Stimulated activated CD8-positive, alpha-beta memory T cell treated with anti-CD3 and anti-CD28 coated beads, Interleukin-15, amount 100 ng/mL, for 48 hours (primary cell): ENCODE measurements at regions not wholly inside any gene's neighbourhood (a gene's known extent, or its start where the extent isn't known, plus 50 kb on each side); places are given as distances from the start of the nearest gene placed in this dataset.

ENCODE experiments used
- DNase-seq, 2 donors: peaks; one replicate each; pipeline ENCODE4 v3.0.0-alpha.2; 2020; ENCODE audit warnings: low read depth in 2 of 2

DNA sequence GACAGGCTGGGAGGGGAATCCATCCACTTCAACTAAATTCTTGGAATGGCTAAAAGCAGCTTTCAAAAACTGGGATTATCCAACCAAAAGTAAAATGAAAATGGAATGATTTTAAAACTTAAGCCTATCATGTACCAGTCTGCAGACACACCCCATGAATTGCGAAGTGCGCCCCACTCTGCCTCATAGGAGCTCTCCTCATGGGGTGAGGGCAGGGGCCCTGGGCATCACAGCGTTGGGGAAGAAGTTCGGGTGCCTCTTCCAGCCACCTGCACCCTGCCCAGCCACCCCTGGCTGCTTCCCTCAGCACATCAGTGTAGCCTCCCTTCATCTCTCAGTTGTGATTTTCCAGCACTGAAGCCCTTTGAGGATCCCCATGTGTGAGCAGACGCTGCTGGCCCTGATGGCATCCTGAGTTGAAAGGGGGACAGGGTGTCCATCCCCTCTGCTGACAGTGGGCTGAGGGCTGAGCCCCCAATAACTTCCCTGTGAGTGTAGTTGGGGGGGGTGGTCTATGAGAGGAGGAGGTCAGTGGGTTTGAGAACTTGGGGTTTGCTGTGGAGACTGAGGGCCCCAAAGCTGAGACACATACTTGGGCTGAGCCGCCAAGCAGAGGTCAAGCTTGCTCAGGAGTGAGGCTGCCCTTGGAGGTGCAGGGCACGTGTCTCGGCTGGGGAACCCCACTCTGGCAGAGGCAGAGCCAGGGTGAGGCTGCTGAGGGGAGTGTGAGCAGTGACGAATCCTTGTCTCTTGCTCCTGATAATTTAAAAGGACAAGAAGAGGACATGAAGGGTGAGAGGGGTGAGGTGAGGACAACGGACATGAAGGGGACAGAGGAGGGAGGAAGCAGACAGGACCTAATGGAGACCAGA, 542.1 kb downstream of the TCERG1L start:
- no peak for DNase-seq

DNA sequence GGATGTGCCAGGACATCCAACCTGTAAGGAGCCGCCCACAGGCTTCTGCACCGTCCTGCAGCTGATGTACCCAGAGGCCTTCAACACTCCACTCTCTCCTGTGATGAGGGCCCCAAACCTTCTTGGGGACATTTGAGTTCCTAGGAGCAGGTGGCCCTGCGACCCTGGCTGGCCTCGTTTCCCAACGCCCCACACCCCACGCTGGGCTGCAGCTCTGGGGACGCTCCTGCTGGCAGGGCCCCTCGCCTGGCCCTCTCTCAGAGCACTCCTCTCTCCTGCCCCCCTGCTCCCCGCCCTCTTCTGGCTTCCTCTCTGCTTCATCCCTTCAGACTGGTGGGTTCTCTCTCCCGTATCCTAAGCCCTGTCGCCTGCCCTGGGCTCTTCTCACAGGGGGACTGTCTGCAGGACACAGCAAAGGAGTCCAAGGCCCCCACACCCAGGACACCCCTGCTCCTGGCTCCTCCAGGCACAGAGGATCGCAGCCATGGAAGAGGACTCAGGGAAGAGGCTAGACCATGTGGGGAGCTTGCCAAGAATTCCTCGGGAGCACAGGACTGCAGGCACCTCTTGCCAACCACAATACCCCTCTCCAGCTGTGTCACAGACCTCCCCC, 541.4 kb downstream of the TCERG1L start:
- DNase-seq, result no peak

DNA sequence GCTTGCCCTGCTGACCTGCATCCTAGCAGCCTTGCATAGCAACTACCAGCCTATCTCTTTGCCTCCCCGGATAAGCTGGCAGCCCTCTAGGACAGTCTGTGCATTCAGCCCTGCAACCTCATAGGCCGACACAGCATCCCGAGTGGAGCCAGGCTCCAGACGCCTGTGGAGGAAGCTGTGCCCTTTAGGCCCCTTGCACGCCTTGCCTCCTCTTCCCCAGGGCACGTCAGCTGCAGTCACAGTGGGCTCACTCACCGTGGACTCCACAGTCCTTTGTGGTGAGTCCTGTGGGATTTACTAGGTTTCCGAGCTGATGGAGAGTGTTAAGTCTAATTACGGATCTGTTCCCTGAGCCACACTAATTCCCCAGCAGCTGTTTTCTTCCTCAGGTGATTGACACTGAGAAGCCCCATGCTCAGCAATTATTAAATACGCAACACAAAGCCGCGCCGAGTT, 540.0 kb downstream of the TCERG1L start:
- DNase-seq, result no peak

DNA sequence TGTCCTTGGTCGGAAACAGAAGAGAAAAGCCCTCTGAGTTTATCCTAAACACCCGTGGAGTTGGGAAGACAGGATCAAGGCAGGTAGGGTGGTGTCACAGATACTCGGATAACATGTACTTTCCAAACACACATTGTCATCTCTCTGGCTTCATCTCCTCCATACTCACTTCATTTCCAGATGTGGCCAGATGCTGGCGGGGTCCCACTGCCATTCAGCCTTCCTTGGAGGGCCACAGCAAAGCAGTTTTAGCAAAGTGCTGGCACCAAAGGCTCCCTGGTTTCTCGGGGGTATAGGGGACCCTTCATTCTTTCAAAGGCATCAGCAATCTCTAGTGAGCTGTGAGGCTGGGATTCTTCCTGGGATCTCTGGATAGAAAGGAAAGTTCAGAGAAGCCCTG, 539.5 kb downstream of the TCERG1L start:
- no peak for DNase-seq

DNA sequence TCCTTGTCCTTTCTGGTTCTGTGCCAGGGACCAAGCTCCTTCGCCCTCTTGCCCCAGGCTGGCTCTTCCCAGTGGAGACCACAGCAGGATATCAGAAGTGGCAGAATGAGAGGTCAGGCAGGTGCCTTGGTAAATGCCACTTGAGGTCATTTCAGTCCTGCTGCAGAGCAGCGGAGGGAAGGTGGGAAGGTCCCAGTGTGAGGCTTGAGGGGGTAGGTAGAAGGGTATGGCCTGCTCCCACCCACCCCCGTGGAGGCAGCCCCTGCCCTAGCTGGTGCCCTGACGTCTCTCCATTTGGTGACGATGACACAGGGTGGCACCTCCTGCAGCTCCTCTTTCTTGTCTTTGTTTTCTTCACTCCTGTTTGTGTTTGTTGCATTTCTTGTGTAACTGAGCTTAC, 538.8 kb downstream of the TCERG1L start:
- no peak for DNase-seq

DNA sequence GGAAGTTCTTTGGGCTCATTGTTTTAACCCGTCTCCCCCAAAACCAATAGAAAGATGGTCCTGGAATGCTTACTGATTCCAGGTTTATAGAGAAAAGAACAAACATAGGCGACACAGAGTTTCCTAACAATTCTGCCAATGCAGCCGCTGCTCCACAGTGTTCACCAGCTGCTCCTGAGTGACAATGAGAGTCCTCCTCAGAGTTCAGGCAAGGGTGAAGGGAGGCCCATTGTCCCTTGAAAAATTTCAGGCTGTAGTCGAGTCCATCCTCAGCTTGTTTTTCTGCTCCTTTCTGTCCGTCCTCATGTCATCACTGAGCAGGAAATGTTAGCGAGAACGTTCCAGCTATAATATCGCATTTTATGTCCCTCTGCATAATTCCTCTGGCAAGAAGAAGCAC, 537.6 kb downstream of the TCERG1L start:
- DNase-seq, result no peak

DNA sequence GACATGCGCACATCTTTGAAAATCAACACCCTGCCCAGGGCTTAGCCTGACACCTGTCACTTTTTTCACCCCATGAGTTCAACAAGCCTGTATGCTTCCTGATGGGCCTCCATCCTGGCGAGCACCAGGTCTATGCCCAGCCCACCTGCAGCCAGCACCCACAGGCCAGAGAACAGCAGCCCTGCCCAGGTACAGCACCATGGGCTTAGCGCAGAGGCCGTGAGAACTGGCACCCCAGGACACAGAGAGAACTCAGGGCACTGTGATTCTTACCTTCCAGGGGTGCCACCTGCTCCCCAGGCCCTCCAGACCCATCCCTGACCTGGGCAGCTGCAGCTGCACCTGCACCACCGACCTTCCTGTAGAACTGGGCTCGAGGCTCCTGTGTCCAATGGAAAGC, 536.6 kb downstream of the TCERG1L start:
- no peak for DNase-seq

DNA sequence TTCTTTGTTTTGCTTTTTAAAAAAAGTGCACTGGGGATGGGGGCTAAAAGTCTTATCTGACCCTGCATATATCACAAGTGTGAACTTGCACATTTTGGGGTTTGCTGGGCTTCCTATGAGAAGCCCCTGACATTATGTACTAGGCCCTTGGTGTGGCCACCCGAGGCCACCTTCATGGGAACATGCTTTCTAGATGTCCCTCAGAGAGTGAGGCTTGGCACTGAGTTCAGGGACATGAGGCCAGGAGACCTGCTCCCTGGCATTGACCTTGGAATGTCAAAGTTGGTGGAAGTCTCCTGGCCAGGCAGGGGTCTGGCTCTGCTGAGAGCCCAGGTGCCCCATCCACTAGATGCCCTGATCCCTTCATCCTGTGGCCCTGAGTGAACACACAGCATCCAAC, 536.2 kb downstream of the TCERG1L start:
- no peak for DNase-seq

DNA sequence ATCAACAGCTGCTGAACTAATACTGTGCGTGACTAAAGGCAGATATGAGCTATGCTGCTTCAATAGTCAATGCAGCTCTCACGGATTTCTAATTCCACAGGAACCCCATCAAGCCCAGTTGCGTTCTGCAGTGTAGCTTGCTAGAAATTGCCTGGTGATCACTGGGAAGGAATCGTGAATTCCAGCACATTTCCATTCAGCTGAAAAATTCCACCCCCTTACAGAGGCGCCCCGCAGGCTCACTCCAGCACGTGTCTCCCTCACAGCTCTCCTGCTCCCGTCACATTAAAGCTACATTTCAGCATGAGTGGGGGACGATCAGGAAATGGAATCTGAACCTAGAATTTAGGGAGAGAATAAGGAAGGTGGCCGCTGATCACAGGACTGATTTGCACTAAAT, 534.8 kb downstream of the TCERG1L start:
- no peak for DNase-seq

DNA sequence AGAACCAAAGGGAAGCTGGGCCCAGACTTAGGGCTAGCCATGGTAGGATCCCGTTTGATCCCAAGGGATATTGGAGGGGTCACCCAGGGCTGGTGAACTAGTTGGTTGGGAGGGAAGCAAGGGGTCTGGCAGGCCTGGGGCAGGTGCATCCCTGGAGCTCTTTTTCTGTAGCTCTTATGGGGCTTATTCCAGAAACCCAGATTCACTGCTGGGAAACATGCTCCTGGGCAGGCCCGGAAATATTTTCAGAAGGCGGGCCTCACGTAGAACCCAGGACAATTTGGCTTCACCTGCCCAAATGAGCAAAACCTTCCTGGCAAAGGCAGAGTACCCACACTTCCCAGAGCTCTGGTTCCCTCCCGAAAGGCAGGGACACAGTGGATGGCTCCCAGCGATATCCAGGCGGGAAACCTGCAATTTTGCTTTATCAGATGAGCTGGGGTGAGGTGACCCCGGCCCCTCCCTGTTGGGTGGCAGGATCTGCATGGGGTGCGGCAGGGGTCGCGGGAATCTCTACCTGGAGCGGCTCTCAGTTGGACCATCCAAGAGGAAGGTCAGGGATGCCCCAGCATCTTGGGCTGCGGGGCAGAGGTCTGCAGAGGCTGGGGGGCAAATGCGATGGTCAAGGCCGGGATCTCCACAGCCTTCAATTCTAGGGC, 533.9 kb downstream of the TCERG1L start:
- no peak for DNase-seq

DNA sequence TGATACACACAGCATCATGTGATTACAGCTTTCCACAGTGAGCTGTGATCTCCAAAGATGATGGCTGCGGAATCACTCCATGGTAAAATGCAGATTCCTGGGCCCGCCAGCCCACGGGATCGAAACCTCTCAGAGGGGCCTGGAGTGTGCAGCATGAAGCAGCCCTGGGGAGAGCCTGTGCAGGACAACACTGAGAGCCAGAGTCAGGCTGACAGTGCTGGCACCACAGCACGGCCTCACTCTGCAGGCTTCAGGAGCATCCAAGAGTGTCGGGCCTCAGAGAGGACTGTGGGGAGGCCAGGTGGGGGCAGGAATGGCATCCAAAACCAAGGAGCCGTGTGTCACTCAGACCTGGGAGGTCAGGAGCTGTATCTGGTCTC, 533.4 kb downstream of the TCERG1L start:
- no peak for DNase-seq

DNA sequence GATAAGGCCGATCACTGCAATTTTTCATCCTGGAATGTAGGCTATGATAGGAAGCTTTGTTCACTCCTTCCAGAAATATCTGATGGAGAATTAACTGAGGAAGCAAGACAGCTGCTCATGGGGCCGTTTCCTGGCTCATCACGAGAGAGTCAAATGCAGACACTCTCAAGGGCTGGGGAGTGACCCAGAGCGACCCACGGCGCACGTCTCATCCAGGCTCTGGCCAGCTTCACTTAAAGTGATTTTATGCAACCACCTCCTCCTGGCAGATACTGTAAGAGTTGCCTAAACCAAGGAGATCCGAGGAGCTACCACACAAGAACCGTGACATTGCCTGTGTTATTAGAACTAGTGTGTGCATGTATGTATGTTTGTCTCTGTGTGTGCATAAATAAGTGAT, 530.8 kb downstream of the TCERG1L start:
- DNase-seq, result no peak

DNA sequence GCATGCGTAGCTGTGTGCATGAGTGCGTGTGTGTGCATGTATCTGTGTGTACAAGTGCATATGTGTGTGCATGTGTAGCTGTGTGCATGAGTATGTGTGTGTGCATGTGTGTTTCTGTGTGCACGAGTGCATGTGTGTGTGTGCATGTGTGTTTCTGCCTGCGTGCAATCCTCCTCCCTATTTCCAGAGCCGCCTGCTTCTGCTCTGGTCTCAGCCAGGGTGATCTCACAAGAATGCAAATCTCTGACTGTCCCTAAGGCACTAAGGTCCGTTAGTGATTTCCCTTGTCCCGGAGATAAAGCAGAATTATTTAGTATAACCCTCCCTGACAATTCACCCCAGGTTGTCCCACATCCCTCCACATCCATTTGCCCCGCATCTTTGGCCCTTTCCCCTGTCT, 530.3 kb downstream of the TCERG1L start:
- no peak for DNase-seq

DNA sequence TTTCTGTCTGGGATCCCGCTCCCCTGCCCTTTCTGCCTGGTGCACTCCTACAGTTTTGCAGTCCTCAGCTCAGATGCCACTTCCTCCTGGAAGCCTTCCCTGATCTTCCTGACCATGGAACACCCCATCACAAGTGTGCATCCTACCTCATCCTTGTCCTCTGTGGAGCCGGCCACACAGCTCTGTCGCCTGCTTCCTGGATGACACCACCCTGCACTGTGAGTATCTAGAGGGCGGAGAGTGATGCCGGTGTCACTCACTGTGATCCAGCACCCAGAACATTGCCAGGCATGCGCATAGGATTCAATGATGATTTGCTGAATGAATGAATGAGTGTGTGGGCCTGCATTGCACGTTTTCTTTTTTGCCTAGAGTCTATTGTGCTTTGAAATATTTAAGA, 529.9 kb downstream of the TCERG1L start:
- DNase-seq, result no peak

DNA sequence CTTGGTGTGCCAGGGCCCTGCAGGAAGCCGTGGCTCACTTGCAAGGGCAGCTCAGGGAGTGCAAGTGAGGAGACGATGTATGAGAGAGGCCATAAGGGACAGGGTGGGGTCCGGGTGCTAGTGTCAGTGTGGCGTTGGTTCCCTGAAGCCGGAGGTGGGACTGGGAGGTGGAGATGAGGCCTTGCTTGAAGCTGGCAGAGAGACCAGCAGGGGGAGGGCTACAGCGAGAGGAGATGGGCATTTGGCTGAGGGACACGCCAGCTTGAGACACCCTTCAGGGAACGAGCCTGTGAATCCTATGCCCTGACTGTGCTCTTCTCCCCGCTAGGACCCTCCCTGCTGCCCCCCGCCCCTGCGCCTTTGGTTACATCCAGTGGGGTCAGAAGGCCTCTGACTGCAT, 529.1 kb downstream of the TCERG1L start:
- DNase-seq, result no peak

DNA sequence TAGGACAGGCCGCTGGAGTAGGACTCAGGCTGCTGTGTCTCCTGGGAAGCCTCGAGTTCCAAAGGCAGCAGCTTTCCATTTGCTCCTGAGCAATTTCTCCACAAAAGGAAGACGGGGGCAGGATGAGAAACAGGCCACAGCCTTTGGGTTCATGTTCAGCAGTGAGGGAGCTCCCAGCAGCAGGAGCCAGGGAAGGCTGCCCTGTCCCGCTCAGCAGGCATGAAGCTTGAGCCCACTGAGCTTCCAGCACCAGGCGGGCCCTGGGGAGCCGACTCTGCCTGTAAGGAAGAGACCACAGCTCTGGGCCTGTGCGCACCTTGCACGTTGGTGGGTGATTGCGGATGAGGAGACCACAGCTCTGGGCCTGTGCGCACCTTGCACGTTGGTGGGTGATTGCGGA, 527.2 kb downstream of the TCERG1L start:
- no peak for DNase-seq

DNA sequence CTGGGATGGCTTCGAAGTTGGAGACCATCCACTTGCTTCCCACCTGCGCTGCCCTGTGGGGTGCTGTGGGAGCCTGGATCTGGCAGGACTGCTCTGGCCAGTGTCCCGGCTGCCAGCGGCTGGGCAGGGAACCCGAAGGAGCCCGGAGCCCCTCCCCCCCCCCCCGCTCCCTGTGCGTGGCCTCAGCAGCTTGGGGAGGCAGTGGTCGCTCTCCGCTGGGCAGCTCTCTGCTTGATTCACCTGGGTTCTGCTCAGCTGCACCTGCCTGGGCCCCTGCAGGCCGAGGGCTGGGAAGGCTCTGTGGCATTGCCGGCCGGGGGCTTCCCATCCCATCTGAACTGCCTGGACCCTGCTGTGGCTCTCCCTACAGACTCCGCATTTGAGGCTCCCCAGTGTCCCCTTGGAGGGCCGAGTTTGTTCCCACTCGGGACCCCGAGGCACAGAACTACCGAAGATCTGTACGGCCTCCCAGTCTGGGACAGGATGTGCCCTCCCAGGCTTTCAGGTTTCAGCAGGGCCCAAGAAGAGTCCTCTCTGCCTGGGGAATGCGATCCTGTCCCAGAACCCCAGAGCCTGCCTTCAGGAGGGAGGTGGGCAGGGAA, 525.1 kb downstream of the TCERG1L start:
- no peak for DNase-seq

DNA sequence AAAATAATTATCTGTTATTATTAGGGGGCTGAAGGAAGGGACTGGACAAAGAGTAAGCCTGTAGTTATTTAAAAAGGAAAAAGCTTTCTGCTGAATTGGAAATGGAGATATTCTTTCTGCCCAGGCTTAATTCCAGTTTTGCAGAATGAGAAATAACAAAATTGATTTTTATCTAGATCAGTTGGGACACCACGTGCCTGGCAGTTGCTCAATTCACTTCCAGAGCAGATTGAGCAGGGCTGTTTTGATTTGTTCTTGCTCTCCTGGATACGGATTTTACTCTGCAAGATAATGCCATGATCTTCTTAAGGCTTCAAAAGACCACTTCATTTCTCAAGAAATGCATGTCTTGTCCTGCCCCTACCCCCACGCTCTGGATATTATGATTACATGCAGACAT, 524.3 kb downstream of the TCERG1L start:
- no peak for DNase-seq

DNA sequence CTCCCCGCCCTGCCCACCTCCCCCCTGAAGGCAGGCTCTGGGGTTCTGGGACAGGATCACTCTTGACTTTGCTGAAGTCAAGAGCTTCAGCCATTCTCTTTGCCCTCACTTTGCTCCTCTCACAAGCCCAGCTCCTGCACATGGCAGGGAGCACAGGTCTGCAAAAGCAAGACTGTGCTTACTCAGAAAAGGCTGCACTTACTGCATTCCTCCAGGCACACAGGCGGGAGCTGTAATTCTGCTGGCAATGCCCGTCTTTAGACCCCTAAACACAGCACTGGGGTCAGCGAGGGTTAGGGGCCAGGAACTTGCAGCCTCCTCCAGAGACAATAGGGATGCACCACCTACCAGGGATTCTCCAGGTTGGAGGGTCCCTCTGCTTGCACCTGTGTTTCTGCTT, 523.7 kb downstream of the TCERG1L start:
- no peak for DNase-seq

DNA sequence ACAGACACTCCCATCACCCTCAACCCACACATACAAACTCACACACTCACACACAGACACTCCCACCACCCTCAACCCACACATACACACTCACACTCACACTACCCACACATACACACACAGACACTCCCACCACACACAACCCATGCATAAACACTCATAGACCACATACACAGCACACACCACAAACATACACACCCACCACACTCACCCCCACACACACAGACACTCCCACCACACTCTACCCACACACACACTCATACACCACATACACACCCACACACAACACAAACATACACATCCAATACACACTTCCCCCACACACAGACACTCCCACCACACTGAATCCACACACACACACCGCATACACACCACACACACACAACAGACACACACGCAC, 521.2 kb downstream of the TCERG1L start:
- DNase-seq, result no peak

DNA sequence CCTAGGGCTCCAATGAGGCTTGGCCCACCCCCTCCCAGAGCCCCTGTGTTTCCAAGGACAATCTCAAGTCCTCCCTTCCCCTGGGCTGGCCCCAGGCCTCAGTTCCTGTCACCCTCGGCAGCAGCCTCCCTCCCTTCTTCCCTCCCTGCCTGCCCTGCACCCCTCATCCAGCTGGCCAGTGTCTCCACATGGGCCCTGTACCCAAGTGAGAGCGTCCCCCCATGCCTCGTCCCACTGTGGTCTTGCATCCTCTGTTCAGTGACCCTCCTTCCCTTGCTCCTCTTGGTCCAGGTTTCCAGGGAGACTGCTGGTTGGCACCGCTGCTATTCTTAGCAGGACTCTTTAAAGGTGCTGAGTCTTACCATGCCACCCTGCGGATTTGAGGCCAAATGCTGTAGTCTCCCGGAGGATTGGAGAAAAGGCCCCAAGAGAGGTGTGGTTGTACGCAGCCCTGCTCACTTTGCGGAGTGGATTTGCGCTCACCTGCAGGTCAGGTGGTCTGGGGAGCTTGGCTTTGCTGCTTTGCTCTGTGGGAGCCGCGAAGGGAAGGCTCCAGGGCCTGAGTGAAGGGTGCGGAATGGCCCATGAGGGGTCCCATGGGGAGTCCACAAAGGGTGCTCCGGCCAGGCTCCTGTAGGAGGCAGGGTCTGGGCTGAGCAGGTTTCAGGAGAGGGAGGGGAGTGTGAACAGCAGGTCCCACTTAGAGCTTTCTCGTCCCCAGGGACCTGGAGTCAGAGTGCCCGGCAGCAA, 519.2 kb downstream of the TCERG1L start:
- no peak for DNase-seq

DNA sequence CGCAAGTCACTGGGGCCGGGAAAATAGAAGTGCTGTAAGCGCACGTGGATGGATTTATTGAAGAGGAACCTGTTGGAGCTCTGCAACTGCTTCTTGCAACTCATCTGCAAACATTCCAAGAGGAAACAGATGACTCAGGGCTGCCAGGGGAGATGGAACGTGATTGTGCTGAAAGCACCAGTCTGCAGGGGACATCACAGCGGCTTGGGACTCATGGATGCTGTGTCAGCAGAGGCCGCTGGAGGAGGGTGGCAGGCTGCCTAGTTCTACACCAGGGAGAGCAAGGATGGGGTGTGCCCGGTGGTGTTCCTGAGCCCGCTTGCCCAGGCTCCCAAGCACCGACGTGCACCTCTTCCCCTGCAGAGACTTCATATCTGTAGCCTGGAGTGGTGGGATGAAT, 515.7 kb downstream of the TCERG1L start:
- DNase-seq, result no peak
